ENCODE measurements at regions not wholly inside any gene's neighbourhood (a gene's known extent, or its start where the extent isn't known, plus 50 kb on each side); places are given as distances from the start of the nearest gene placed in this dataset.

GRCh38 chr10:2488446-2489005, 578.8 kb upstream of the PFKP start:
- H3K4me3 ChIP-seq (ENCODE audit: low read length), result no peak overlapping the region
- TF ChIP-seq ZNF274 (IDR thresholded peaks at IDR 0.05; ENCODE audit: low read depth, low read length), result no peak

- TF ChIP-seq ZNF274 (IDR thresholded peaks at IDR 0.05; ENCODE audit: low read depth, low read length), result no peak
- no peak overlapping the region for H3K4me3 ChIP-seq (ENCODE audit: low read length)
Observed at GRCh38 chr10:2487921-2488320, 579.4 kb upstream of the PFKP start.

- no peak overlapping the region for H3K4me3 ChIP-seq (ENCODE audit: low read length)
- TF ChIP-seq ZNF274 (IDR thresholded peaks at IDR 0.05; ENCODE audit: low read depth, low read length), result no peak
Observed at GRCh38 chr10:2478656-2479055, 588.7 kb upstream of the PFKP start.

GRCh38 chr10:2476812-2477553, 590.4 kb upstream of the PFKP start:
- TF ChIP-seq ZNF274 (IDR thresholded peaks at IDR 0.05; ENCODE audit: low read depth, low read length), result no peak

GRCh38 chr10:2476218-2476811, 591.0 kb upstream of the PFKP start:
- TF ChIP-seq ZNF274 (IDR thresholded peaks at IDR 0.05; ENCODE audit: low read depth, low read length), result no peak
- no peak overlapping the region for H3K4me3 ChIP-seq (ENCODE audit: low read length)

More at GRCh38 chr10:2476812-2477553, 590.4 kb upstream of the PFKP start:
- H3K4me3 ChIP-seq (ENCODE audit: low read length), result no peak overlapping the region

DNA sequence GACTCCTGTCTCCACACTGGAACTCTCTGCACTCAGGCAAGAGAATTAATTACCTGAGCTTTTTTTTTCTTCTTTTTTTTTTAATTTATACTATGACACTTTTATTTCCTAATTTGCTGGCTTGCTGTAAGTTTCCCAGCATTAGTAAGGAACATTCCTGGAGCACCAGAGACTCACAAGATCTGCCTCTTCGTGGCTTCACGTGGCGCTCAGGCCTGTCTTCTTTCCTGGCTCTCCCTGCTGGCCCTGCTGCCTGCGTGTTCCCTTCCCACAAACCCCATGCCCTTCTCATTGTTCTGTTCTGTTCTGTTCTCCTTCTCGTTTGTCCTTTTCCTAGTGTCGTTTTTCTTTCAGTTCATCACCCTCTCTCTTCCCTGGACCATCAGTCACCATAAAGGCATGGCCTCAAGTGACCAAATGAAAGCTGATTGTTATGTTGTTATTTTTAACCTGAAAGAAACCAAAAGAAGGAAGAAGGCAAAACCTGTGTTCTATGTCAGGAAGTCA, 591.6 kb upstream of the PFKP start:
- no peak for TF ChIP-seq ZNF274 (IDR thresholded peaks at IDR 0.05; ENCODE audit: low read depth, low read length)

GRCh38 chr10:2471811-2472210, 595.5 kb upstream of the PFKP start:
- H3K4me3 ChIP-seq (ENCODE audit: low read length), result no peak overlapping the region
- TF ChIP-seq ZNF274 (IDR thresholded peaks at IDR 0.05; ENCODE audit: low read depth, low read length), result no peak

More for the DNA sequence above, 591.6 kb upstream of the PFKP start:
- H3K4me3 ChIP-seq (ENCODE audit: low read length), result no peak overlapping the region

GRCh38 chr10:2469802-2470201, 597.5 kb upstream of the PFKP start:
- TF ChIP-seq ZNF274 (IDR thresholded peaks at IDR 0.05; ENCODE audit: low read depth, low read length), result no peak
- H3K4me3 ChIP-seq (ENCODE audit: low read length), result no peak overlapping the region

DNA sequence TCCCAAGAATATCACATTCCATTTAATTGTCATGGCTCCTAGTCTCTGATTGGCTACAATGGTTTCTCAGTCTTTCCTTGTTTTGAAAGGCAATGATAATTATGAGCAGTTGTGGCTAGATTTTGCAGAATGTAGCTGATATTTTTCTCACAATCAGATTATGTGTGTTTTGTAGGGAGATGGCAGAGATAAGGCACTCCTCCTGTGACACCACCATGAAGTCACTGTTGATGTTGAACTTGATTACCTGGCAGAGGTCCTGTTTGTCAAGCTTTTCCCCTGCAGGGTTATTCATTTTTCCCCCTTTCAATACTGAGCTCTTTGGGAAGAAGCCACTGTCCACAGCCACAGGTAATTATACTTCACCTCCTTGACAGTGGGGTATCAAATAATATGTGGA, 602.9 kb upstream of the PFKP start:
- no peak for TF ChIP-seq ZNF274 (IDR thresholded peaks at IDR 0.05; ENCODE audit: low read depth, low read length)

DNA sequence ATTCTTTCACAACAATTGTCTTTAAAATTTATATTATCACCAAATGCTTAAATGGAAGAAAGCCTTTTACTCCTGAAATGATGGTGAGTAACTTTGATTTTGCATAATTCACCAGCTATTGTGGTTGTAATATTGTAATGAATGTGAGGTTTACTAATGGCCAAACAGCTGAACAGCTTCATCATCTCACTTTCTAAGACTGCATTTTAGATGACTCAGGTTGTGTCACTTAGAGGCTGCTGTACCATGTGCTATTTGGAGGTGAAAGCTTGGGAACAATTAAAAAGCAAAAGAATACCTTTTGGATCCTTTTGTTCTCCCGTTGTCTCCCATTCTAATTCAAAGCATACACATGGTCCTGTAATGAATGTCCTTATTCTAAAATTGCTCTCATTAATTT, 604.0 kb upstream of the PFKP start:
- TF ChIP-seq ZNF274 (IDR thresholded peaks at IDR 0.05; ENCODE audit: low read depth, low read length), result no peak

More for the DNA sequence above, 602.9 kb upstream of the PFKP start:
- H3K4me3 ChIP-seq (ENCODE audit: low read length), result no peak overlapping the region

DNA sequence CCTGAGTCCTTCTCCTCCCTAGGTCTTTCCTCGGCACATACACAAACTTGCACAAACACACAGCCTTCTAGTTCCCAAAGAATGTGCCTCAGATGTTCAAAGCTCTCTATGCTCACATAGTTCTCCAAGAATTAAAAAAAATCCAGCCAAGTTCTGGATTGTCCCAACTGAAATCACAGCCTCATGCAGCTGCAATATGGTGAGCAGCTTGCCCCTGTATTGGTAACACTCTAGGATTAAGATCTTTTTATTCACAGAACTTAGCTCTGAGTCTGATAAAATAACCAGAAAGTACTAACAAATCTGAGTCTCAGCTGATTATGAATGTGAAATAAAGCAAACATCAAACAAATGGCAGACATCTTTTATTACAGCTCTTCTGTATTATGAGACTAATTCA, 604.8 kb upstream of the PFKP start:
- TF ChIP-seq ZNF274 (IDR thresholded peaks at IDR 0.05; ENCODE audit: low read depth, low read length), result no peak
- H3K4me3 ChIP-seq (ENCODE audit: low read length), result no peak overlapping the region

More for the DNA sequence above, 604.0 kb upstream of the PFKP start:
- no peak overlapping the region for H3K4me3 ChIP-seq (ENCODE audit: low read length)

GRCh38 chr10:2460812-2461211, 606.5 kb upstream of the PFKP start:
- no peak for TF ChIP-seq ZNF274 (IDR thresholded peaks at IDR 0.05; ENCODE audit: low read depth, low read length)
- no peak overlapping the region for H3K4me3 ChIP-seq (ENCODE audit: low read length)

DNA sequence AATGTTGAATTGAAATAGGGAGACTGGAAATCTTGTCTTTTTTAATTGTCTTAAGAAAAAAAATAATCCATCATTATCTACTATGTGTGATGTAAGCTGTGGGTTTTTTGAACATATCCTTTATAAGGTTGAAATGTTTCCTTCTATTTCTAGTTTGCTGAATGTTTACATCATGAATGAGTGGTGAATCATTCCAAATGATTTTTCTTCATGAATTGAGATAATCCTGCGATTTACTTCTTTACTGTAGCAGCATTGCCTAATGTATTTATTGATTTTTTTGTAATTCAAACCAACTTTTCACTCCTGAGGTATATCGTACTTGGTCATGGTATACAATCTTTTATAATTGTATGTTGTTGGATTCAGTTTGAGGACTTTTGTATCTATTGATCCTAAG, 607.6 kb upstream of the PFKP start:
- TF ChIP-seq ZNF274 (IDR thresholded peaks at IDR 0.05; ENCODE audit: low read depth, low read length), result no peak
- no peak overlapping the region for H3K4me3 ChIP-seq (ENCODE audit: low read length)

- no peak for TF ChIP-seq ZNF274 (IDR thresholded peaks at IDR 0.05; ENCODE audit: low read depth, low read length)
- no peak overlapping the region for H3K4me3 ChIP-seq (ENCODE audit: low read length)
Observed at GRCh38 chr10:2456834-2457233, 610.5 kb upstream of the PFKP start.

- H3K4me3 ChIP-seq (ENCODE audit: low read length), result no peak overlapping the region
- no peak for TF ChIP-seq ZNF274 (IDR thresholded peaks at IDR 0.05; ENCODE audit: low read depth, low read length)
Observed at GRCh38 chr10:2445370-2445769, 622.0 kb upstream of the PFKP start.

Measured in GM08714 (cell line).